HG03135 (cell line): ENCODE measurements at regions not wholly inside any gene's neighbourhood (a gene's known extent, or its start where the extent isn't known, plus 50 kb on each side); places are given as distances from the start of the nearest gene placed in this dataset.
"Not testable (repeated sequence)": the region's sequence is repeated elsewhere in the genome, so short reads cannot be mapped to it uniquely, and the experiment has no call there.

Experiments
- ATAC-seq: cut with Tn5 transposase; IDR thresholded peaks from one replicate; pipeline ENCODE4 v1.9.1; 2021; ENCODE audit warnings: mild to moderate bottlenecking, moderate library complexity; ENCODE audit not compliant: unreplicated experiment

- ATAC-seq, result no peak
Observed at GRCh38 chr16:75919664-75920063, 193.4 kb upstream of the CPHXL start.

GRCh38 chr16:75921281-75921680 lies 195.0 kb upstream of the CPHXL start:
- no peak for ATAC-seq

DNA sequence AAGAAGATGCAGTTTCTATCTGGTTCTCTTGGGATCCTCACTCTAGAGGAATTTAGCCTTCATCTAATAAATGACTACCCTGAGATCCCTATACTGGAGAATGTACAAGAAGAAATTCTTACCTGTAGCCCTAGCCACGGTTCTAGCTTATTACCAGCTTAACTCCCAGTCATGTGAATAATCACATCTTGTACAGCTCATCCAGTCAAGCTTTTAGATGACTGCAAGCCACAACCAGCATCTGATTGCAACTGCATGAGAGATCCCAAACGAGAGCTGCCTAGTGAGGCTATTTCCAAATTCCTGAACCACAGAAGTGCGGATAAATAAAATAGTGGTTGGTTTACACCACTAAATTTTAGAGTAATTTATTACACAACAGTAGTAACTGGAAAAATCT lies 196.0 kb upstream of the CPHXL start:
- no peak for ATAC-seq

DNA sequence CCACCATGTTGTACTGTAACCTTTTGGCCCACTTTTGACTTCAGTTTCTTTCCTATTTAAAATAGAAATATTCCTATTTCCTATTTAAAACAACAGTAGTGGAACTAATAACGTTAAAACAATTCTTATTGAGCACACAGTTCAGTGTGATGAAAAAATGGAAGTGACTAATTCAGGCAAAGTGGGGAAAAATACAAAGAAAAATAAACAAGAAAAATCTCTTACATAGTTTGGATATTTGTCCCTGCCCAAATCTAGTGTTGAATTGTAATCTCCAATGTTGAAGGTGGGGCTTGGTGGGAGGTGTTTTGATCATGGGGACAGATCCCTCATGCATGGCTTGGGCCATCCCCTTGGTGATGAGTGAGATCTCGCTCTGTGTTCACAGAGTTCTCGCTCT lies 198.1 kb upstream of the CPHXL start:
- ATAC-seq, result no peak

DNA sequence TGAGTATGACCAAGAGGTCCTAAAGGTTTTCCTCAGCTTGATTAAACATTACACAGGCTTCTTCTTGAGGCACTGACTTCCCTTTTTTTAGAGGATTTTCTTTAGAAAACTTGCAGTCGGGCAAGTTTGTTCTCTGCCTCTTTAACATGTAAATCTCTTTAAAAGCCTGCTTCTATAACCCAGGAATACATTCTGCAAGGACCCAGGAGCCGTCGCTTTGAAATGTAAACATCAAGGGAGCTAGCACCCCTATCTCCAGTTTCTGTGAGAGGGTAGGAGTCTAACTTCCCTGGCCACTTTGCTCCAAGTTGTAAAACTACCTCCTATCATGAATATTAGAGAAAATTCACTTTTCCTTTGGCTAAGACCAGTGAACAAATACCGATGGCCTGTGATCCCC lies 201.5 kb upstream of the CPHXL start:
- ATAC-seq, result no peak

DNA sequence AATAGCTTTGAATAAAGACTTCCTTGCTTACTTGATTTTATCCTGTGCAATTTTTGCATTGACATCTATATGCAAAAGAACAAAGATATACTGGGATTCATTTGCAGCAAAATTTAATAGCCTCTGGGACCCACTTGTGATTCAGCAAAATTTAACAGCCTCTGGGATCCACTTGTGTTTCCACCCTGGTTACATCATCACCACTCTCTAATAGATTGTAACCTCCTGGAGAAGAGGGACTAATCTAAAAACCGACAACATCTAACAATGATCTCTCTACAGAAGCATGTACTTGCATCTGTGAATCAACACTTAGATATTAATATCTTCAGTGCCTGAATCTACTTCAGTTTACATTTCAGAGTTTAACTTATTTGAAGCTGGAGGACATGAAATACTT lies 202.0 kb upstream of the CPHXL start:
- no peak for ATAC-seq

GRCh38 chr16:75929046-75929445 lies 202.8 kb upstream of the CPHXL start:
- no peak for ATAC-seq

DNA sequence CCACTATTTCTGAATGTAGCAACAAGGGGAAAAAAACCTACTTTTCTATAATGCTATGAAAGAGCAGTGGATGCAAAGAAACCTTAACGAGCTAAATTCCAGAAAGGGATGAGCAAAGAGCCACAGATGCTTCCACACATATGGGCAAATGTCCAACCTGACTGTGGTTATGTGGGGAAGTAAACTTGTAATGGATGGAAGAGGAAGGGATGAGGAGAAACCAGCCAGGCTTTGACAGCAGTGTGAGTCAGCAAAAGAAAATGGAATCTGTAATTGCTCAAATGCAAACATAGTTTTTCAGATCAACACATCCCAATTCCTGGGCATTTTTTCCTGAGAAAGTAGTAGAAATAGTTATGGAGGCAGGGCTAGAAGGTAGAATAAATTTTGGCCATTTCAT lies 204.8 kb upstream of the CPHXL start:
- ATAC-seq, result no peak

- ATAC-seq, result no peak
Observed at GRCh38 chr16:75931970-75932369, 205.7 kb upstream of the CPHXL start.

DNA sequence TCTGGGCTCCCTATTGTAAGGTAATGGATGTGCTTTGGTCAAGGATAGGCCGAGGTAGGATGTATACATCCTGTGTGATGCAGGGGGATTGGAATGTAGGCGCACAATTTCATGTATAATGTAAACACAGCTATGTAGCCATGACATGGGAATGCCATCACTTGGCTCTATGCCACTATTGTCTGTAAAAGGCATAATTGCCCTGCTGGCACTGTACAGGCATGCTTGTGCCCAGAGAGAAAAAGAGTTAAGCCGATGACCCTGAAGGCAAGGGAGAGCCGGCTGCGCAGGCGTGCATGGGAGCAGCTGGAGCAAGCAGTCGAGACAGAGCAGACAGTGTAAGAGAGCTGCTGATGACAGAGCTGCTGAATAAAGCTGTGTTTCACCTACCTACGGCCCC lies 212.5 kb upstream of the CPHXL start:
- no peak for ATAC-seq

GRCh38 chr16:75942351-75942750 lies 216.1 kb upstream of the CPHXL start:
- no peak for ATAC-seq

- ATAC-seq, result no peak
Observed at GRCh38 chr16:75942936-75943335, 216.6 kb upstream of the CPHXL start.

GRCh38 chr16:75943705-75944514 lies 217.6 kb upstream of the CPHXL start:
- no peak for ATAC-seq

DNA sequence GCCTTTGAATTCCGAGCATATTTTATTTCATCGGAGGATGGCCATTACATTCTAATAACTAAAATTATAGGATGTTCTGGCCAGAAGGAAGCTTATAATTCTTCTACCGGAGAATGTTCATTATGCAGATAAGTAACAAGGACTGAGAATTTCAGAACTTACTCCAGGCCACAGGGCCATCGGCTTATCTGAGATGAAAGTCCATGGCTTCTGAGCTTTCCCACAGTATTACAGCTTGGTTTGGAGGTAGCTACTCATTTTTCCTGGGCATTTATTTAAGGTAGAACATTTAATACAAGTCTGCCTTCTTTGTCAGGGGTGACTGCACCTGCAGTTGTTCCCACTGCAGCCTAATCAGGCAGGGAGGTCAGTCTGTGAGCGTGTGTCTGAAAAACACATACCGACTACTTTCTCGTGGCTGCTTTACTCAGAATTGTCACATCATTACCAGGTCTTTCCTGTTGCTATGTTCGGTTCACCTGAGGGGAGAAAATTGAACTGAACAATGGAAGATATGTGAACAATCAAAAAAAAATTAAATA lies 219.7 kb upstream of the CPHXL start:
- no peak for ATAC-seq

GRCh38 chr16:75947626-75948239 lies 221.4 kb upstream of the CPHXL start:
- no peak for ATAC-seq

DNA sequence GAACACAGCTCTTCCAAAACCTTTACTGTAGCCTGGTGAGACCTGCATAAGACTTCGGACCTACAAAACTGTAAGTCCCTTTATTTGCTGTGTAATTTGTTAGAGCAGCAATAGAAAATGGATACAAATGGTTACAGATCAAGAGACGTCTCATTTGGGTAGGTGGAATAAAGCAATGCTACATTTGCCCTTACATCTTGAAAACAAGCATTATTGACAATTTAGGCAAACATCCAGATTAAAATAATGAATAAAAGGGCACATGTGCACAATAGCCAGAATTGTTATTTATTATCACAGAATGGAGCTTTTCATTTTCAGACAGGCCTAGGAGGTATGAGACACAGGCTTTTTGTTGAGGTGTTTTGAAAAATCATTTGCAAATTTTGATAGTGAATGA lies 222.2 kb upstream of the CPHXL start:
- no peak for ATAC-seq

- ATAC-seq, result no peak
Observed at GRCh38 chr16:75948886-75949285, 222.6 kb upstream of the CPHXL start.

GRCh38 chr16:75952124-75952523 lies 225.8 kb upstream of the CPHXL start:
- no peak for ATAC-seq

DNA sequence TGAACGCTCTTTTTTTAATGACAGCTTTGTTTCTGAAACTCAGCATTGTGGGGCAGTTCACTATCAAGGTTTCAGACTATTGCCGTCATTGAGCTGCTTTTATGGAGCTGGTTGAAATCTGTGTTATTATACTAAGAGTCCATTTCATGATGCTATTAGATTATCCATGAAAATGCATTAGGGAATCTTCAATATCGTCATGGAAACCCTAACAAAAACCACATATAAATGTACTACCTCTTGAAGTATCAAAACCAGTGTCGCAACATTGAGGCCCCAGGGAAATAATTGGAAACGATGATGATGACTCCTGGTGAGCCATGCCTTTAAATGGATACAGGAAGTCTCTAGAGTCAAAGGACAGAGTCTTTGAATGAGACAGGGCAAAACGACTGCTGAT lies 231.6 kb upstream of the CPHXL start:
- ATAC-seq, result no peak

GRCh38 chr16:75965504-75966374 lies 239.4 kb upstream of the CPHXL start:
- ATAC-seq, result no peak

DNA sequence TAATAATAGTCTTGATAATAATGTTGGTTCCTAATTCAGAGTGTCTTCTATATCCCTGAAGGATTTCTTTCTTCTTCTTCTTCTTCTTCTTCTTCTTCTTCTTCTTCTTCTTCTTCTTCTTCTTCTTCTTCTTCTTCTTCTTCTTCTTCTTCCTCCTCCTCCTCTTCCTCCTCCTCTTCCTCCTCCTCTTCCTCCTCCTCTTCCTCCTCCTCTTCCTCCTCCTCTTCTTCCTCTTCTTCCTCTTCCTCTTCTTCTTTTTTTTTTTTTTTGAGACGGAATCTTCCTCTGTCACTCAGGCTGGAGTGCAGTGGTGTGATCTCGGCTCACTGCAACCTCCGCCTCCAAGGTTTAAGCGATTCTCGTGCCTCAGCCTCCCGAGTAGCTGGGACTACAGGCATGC lies 242.8 kb upstream of the CPHXL start:
- ATAC-seq, result not testable (repeated sequence)
